H1 (cell line): ENCODE measurements at regions not wholly inside any gene's neighbourhood (a gene's known extent, or its start where the extent isn't known, plus 50 kb on each side); places are given as distances from the start of the nearest gene placed in this dataset.

Source experiments
- CTCF ChIA-PET: fragments of 300-600 bp; sonication (Branson Sonifier 250); formaldehyde crosslinking; loops from one replicate; lab custom pipeline; 2021; ENCODE audit not compliant: partially characterized antibody; lab: Charles Lee
- POLR2A ChIA-PET: fragments of 300-600 bp; sonication (Branson Sonifier 250); formaldehyde crosslinking; loops from one replicate; lab custom pipeline; 2021; ENCODE audit warnings: inconsistent platforms; ENCODE audit not compliant: partially characterized antibody; lab: Charles Lee
- DNase-seq, 2 experiments: peaks; one replicate each; pipeline versions ENCODE4 v3.0.0 to v3.0.0-alpha.2; 2010 to 2022; ENCODE audit warnings: low spot score in 2 of 2, low read depth in 1 of 2, mixed read lengths in 1 of 2
- FAIRE-seq: peaks from 2 replicates; lab custom pipeline; 2011; peaks lifted over from hg19 to GRCh38; lab: Jason Lieb, UNC
- H2AFZ ChIP-seq: 2 replicates; pipeline ENCODE4 v1.8.1; 2012; ENCODE audit warnings: low read length, inconsistent platforms
- H2AK5ac ChIP-seq: 2 replicates; pipeline ENCODE4 v1.6.1; 2013; ENCODE audit warnings: low read depth, low read length
- H2BK120ac ChIP-seq: replicated peaks from 2 replicates; pipeline ENCODE3; 2013; ENCODE audit warnings: low read depth, low read length, inconsistent platforms
- H2BK12ac ChIP-seq: 2 replicates; pipeline ENCODE4 v1.6.1; 2013; ENCODE audit warnings: low read depth, low read length
- H2BK15ac ChIP-seq: 2 replicates; pipeline ENCODE4 v1.6.1; 2013; ENCODE audit warnings: low read length
- H2BK20ac ChIP-seq: 2 replicates; pipeline ENCODE4 v1.6.1; 2013; ENCODE audit warnings: low read length
- H2BK5ac ChIP-seq: 2 replicates; pipeline ENCODE4 v1.6.1; 2013; ENCODE audit warnings: low read depth, low read length
- H3K14ac ChIP-seq: 2 replicates; pipeline ENCODE4 v1.6.1; 2013; ENCODE audit warnings: inconsistent platforms; ENCODE audit not compliant: insufficient read length
- H3K18ac ChIP-seq: 2 replicates; pipeline ENCODE4 v1.6.1; 2013; ENCODE audit warnings: low read length; ENCODE audit errors: extremely low read depth
- H3K23ac ChIP-seq: 2 replicates; pipeline ENCODE4 v1.6.1; 2013; ENCODE audit warnings: inconsistent platforms; ENCODE audit not compliant: insufficient read length
- H3K23me2 ChIP-seq: 2 replicates; pipeline ENCODE4 v1.6.1; 2013; ENCODE audit warnings: low read depth, low read length
- H3K27ac ChIP-seq: 2 replicates; pipeline ENCODE4 v1.6.1; 2011; ENCODE audit warnings: low read depth, low read length, inconsistent platforms
- H3K27me3 ChIP-seq, 4 experiments: replicated peaks in 1 of 4; 1 replicate in 1 of 4; 2 replicates in 3 of 4; pipeline versions ENCODE4 v1.6.1 to v1.8.1; 2011 to 2013; ENCODE audit warnings: low read length in 3 of 4, mild to moderate bottlenecking in 3 of 4, inconsistent platforms in 2 of 4, mixed read lengths in 2 of 4, moderate library complexity in 1 of 4; ENCODE audit not compliant: control insufficient read depth in 3 of 4, insufficient read depth in 3 of 4; ENCODE audit errors: extremely low read depth in 1 of 4
- H3K36me3 ChIP-seq, 4 experiments: 2 replicates each; pipeline versions ENCODE4 v1.6.1 to v1.8.1; 2011 to 2013; ENCODE audit warnings: mild to moderate bottlenecking in 4 of 4, low read length in 3 of 4, moderate library complexity in 2 of 4, control low read depth in 1 of 4, inconsistent platforms in 1 of 4; ENCODE audit not compliant: insufficient read depth in 4 of 4, control insufficient read depth in 2 of 4
- H3K4ac ChIP-seq: replicated peaks from 2 replicates; pipeline ENCODE3; 2013; ENCODE audit warnings: low read length, low read depth, mixed read lengths, inconsistent platforms; ENCODE audit not compliant: insufficient read length
- H3K4me1 ChIP-seq, 4 experiments: replicated peaks in 1 of 4; 1 replicate in 1 of 4; 2 replicates in 3 of 4; pipeline versions ENCODE4 v1.6.1 to v1.8.1; 2011 to 2013; ENCODE audit warnings: low read length in 3 of 4, inconsistent platforms in 2 of 4, mixed read lengths in 1 of 4; ENCODE audit not compliant: insufficient read depth in 4 of 4, control insufficient read depth in 3 of 4
- H3K4me2 ChIP-seq, 2 experiments: 2 replicates each; pipeline versions ENCODE4 v1.6.1 to v1.8.1; 2011 to 2013; ENCODE audit warnings: low read depth in 2 of 2, low read length in 2 of 2, control low read depth in 1 of 2, inconsistent platforms in 1 of 2, mild to moderate bottlenecking in 1 of 2; ENCODE audit not compliant: insufficient read depth in 1 of 2
- H3K4me3 ChIP-seq, 4 experiments: fragments of 200-600, 300-600 bp in 1 of 4; sonication (generic), shearing (Covaris generic), sonication (Bioruptor Twin) in 1 of 4; 2 replicates each; pipeline versions ENCODE4 v1.5.1 to v1.8.1; 2011 to 2016; ENCODE audit warnings: low read length in 4 of 4, low read depth in 3 of 4, control low read depth in 2 of 4, inconsistent platforms in 2 of 4, mild to moderate bottlenecking in 2 of 4, mixed read lengths in 1 of 4, moderate library complexity in 1 of 4; ENCODE audit not compliant: insufficient read depth in 2 of 4; ENCODE audit errors: extremely low read depth in 1 of 4
- H3K56ac ChIP-seq: replicated peaks from 2 replicates; pipeline ENCODE3; 2013; ENCODE audit warnings: low read depth, mild to moderate bottlenecking, mixed read lengths, low read length, inconsistent platforms; ENCODE audit not compliant: insufficient read length
- H3K79me1 ChIP-seq: 2 replicates; pipeline ENCODE4 v1.6.1; 2013; ENCODE audit warnings: low read depth, low read length, control low read depth
- H3K79me2 ChIP-seq, 2 experiments: 2 replicates each; pipeline versions ENCODE4 v1.6.1 to v1.8.1; 2012 to 2013; ENCODE audit warnings: low read length in 2 of 2, mild to moderate bottlenecking in 2 of 2, inconsistent platforms in 1 of 2; ENCODE audit not compliant: insufficient read depth in 2 of 2, control insufficient read depth in 1 of 2
- H3K9ac ChIP-seq, 4 experiments: replicated peaks in 1 of 4; 1 replicate in 1 of 4; 2 replicates in 3 of 4; pipeline versions ENCODE4 v1.6.1 to v1.8.1; 2011 to 2013; ENCODE audit warnings: low read depth in 3 of 4, low read length in 3 of 4, control low read depth in 2 of 4, mild to moderate bottlenecking in 2 of 4, moderate library complexity in 2 of 4, inconsistent platforms in 1 of 4; ENCODE audit errors: extremely low read depth in 1 of 4
- H3K9me3 ChIP-seq, 2 experiments: 2 replicates each; pipeline versions ENCODE4 v1.6.1 to v1.8.1; 2012 to 2013; ENCODE audit warnings: mild to moderate bottlenecking in 2 of 2, moderate library complexity in 2 of 2, control low read depth in 1 of 2, inconsistent platforms in 1 of 2, low read depth in 1 of 2, low read length in 1 of 2, mixed read lengths in 1 of 2; ENCODE audit not compliant: insufficient read depth in 2 of 2
- H4K20me1 ChIP-seq, 2 experiments: replicated peaks in 1 of 2; 2 replicates each; pipeline versions ENCODE3 to v1.8.1; 2011 to 2013; ENCODE audit warnings: inconsistent platforms in 2 of 2, low read length in 2 of 2, mild to moderate bottlenecking in 1 of 2; ENCODE audit not compliant: insufficient read depth in 2 of 2, control insufficient read depth in 1 of 2
- H4K5ac ChIP-seq: 2 replicates; pipeline ENCODE4 v1.6.1; 2013; ENCODE audit warnings: low read length, low read depth, mixed read lengths, inconsistent platforms; ENCODE audit not compliant: insufficient read length
- H4K8ac ChIP-seq: 2 replicates; pipeline ENCODE4 v1.8.0; 2013; ENCODE audit warnings: mild to moderate bottlenecking, moderate library complexity, low read length, inconsistent platforms; ENCODE audit not compliant: insufficient read depth; ENCODE audit errors: extremely low read depth
- H4K91ac ChIP-seq: replicated peaks from 2 replicates; pipeline ENCODE3; 2013; ENCODE audit warnings: low read length, mixed read lengths, inconsistent platforms; ENCODE audit not compliant: insufficient read length
- SP2 ChIP-seq: IDR thresholded peaks from 2 replicates; pipeline ENCODE4 v1.6.1; 2012; ENCODE audit warnings: mild to moderate bottlenecking, low read length, inconsistent platforms
- WGBS, 2 experiments: shearing (Covaris generic) in 1 of 2; methylation state at CpG; one replicate each; pipeline versions ENCODE4 v1.1.6 to v1.1.7; 2013 to 2015; ENCODE audit warnings: low lambda C conversion rate in 2 of 2, mixed read lengths in 2 of 2, inconsistent platforms in 1 of 2, low coverage in 1 of 2, missing lambda C conversion rate in 1 of 2; ENCODE audit not compliant: insufficient replicate concordance in 2 of 2, insufficient coverage in 1 of 2, insufficient read length in 1 of 2; ENCODE audit errors: extremely low coverage in 1 of 2, missing lambda C conversion rate in 1 of 2; 5-methylcytosine and 5-hydroxymethylcytosine counted together

DNA sequence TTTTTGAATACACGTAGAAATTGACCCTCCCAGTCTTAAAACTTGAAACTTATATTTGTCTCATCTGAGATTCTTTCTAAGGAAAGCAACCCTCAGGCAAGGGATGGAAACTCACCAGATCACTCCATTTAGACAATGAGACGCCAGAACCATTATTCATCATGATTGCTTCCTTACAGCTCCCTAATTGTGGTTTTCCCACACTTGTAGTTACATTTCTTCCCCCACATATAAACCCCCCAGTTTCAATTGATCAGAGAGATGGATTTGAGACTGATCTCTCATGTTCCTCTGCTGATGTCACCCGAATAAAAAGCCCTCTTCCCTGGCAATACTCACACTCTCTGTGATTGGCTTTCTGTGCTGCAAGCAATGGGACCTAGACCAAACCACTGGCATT, 197.9 kb upstream of the STARD13 start:
- no peaks in the 10 kb centered on the region for H3K27me3 ChIP-seq
- H4K91ac ChIP-seq = no peak overlapping the region
- H2BK5ac ChIP-seq = no peak overlapping the region
- H4K5ac ChIP-seq = no peak overlapping the region
- H3K79me1 ChIP-seq = no peaks in the 10 kb centered on the region
- no peak overlapping the region for H3K4me3 ChIP-seq
- H2AFZ ChIP-seq = no peak overlapping the region
- no peak for TF ChIP-seq SP2
- H3K18ac ChIP-seq = no peak overlapping the region
- no peak overlapping the region for H4K8ac ChIP-seq
- no peak overlapping the region for H2BK12ac ChIP-seq
- ChIA-PET CTCF (no interaction called here), POLR2A (no interaction called here)
- peaks cover 0 to 10% of the 10 kb centered on the region in 2 experiments; a peak in 2 of 4 replicates for H3K9me3 ChIP-seq
- H2BK15ac ChIP-seq = no peak overlapping the region
- no peak overlapping the region for H3K4me2 ChIP-seq
- FAIRE-seq (no peak), DNase-seq (no peak)
- H3K79me2 ChIP-seq = no peaks in the 10 kb centered on the region
- no peaks in the 10 kb centered on the region for H4K20me1 ChIP-seq
- H3K36me3 ChIP-seq = no peaks in the 10 kb centered on the region
- no peaks in the 10 kb centered on the region for H3K23me2 ChIP-seq
- no peak overlapping the region for H3K27ac ChIP-seq
- no peak overlapping the region for H3K9ac ChIP-seq
- no peak overlapping the region for H3K4ac ChIP-seq
- H2AK5ac ChIP-seq = no peak overlapping the region
- no peak overlapping the region for H2BK120ac ChIP-seq
- H3K4me1 ChIP-seq = no peaks in the 10 kb centered on the region; a peak in 1 of 7 replicates
- no peak overlapping the region for H3K14ac ChIP-seq
- no peak overlapping the region for H2BK20ac ChIP-seq
- no peak overlapping the region for H3K56ac ChIP-seq
- WGBS, 2 experiments = 93% methylated on average over 3 of the region's 3 CpGs; no CpG with 5 or more reads in 1 of the 2 experiments
- no peak overlapping the region for H3K23ac ChIP-seq
